ENCODE measurements at regions not wholly inside any gene's neighbourhood (a gene's known extent, or its start where the extent isn't known, plus 50 kb on each side); places are given as distances from the start of the nearest gene placed in this dataset.
"Not testable (repeated sequence)": the region's sequence is repeated elsewhere in the genome, so short reads cannot be mapped to it uniquely, and the experiment has no call there.

DNA sequence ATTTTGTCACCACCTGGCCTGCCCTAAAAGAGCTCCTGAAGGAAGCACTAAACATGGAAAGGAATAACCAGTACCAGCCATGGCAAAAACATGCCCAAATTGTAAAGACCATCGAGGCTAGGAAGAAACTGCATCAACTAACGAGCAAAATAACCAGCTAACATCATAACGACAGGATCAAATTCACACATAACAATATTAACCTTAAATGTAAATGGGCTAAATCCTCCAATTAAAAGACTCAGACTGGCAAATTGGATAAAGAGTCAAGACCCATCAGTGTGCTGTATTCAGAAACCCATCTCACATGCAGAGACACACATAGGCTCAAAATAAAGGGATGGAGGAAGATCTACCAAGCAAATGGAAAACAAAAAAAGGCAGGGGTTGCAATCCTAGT is 264.3 kb upstream of the XYLT1 start:
- TF ChIP-seq, protein P1, sequence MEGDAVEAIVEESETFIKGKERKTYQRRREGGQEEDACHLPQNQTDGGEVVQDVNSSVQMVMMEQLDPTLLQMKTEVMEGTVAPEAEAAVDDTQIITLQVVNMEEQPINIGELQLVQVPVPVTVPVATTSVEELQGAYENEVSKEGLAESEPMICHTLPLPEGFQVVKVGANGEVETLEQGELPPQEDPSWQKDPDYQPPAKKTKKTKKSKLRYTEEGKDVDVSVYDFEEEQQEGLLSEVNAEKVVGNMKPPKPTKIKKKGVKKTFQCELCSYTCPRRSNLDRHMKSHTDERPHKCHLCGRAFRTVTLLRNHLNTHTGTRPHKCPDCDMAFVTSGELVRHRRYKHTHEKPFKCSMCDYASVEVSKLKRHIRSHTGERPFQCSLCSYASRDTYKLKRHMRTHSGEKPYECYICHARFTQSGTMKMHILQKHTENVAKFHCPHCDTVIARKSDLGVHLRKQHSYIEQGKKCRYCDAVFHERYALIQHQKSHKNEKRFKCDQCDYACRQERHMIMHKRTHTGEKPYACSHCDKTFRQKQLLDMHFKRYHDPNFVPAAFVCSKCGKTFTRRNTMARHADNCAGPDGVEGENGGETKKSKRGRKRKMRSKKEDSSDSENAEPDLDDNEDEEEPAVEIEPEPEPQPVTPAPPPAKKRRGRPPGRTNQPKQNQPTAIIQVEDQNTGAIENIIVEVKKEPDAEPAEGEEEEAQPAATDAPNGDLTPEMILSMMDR (IDR thresholded peaks at IDR 0.05): not testable (repeated sequence)
- TF ChIP-seq POLR2AphosphoS5, POLR2A (IDR thresholded peaks at IDR 0.05): not testable (repeated sequence)

Data from gastroesophageal sphincter (tissue), 3 donors.